Chondrocyte (in vitro differentiated cells): ENCODE measurements at regions not wholly inside any gene's neighbourhood (a gene's known extent, or its start where the extent isn't known, plus 50 kb on each side); places are given as distances from the start of the nearest gene placed in this dataset.

Experiments used
- DNase-seq: peaks from one replicate; pipeline ENCODE4 v3.0.0; 2021; ENCODE audit warnings: mixed read lengths, low spot score
- H3K27ac Mint-ChIP-seq: one replicate; pipeline ENCODE4 v1.8.0; 2021; ENCODE audit warnings: mild to moderate bottlenecking, moderate library complexity, mixed read lengths; ENCODE audit not compliant: unreplicated experiment
- H3K27me3 Mint-ChIP-seq: 2 replicates; pipeline ENCODE4 v1.8.0; 2021; ENCODE audit warnings: low read depth, mixed read lengths
- H3K36me3 Mint-ChIP-seq: 2 replicates; pipeline ENCODE4 v1.8.0; 2021; ENCODE audit warnings: low read depth, mixed read lengths
- H3K4me1 Mint-ChIP-seq: 2 replicates; pipeline ENCODE4 v1.8.0; 2021; ENCODE audit warnings: low read depth, mild to moderate bottlenecking, mixed read lengths
- H3K4me3 Mint-ChIP-seq: one replicate; pipeline ENCODE4 v1.8.0; 2021; ENCODE audit warnings: mild to moderate bottlenecking, moderate library complexity, mixed read lengths; ENCODE audit not compliant: unreplicated experiment
- H3K9me3 Mint-ChIP-seq: 2 replicates; pipeline ENCODE4 v1.8.0; 2021; ENCODE audit warnings: low read depth, mixed read lengths
- CTCF ChIP-seq: fragments of 200-600 bp; sonication (generic); IDR thresholded peaks from 2 replicates; pipeline ENCODE4 v1.5.0; 2021; ENCODE audit warnings: antibody characterized with exemption, mild to moderate bottlenecking, moderate library complexity

DNA sequence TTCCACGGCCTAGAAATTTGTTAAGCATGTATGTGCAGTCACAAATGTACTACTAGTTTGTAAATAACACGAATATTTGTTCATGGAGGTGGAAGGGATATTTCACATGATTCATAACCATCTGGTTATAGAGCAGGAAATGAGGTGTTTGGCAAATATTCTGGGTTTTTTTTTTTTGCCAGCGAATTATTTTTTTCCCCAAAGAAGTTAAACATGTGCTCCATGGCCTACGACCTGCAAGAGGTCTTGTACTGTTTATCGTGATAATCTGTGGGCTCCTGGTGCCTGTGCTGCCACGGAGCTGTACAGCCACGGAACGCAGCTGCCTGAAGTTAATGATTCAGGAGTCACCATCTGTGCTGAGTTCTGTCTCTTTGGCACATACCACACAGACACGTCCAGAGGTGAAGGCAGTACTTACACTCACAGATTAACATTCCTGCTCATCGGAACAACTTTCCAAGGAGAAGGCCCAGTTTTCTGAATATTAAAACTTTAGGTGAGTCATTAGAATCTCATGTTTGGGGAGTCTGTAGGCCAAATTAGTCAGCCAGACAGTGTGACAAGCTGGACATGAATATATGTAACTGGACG, 156.3 kb downstream of the TMX1 start:
- DNase-seq = no peak
- Mint-ChIP-seq H3K27ac (peak overlapping the region; percentile 98), H3K27me3 (no peaks in the 10 kb centered on the region), H3K4me1 (peaks cover 57% of the 10 kb centered on the region), H3K36me3 (no peaks in the 10 kb centered on the region), H3K9me3 (no peaks in the 10 kb centered on the region), H3K4me3 (peak overlapping the region; percentile 6)
- no peak for TF ChIP-seq CTCF

DNA sequence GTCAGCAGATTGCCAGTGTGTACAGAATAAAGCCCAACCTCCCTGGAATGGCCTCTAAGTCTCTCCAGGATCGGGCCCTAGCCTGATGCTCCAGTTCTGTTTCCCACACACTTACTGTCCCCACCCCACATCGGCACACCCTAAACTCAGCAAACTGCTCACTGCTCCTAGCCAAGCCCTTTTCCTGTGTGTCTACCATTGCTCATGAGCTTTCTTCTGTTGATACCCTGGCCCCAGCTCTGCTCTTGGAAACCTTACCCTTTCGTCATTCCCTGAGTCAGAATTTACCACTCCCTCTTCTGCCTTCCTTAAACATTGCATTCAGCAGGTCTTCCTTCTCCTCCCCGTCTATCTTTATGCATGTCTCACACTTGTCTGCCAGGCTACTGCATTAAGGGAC, 158.9 kb downstream of the TMX1 start:
- TF ChIP-seq CTCF = peak; percentile 21
- Mint-ChIP-seq H3K4me1 (peaks cover 59% of the 10 kb centered on the region), H3K27me3 (no peaks in the 10 kb centered on the region), H3K27ac (peak overlapping the region; percentile 90), H3K9me3 (no peaks in the 10 kb centered on the region), H3K36me3 (no peaks in the 10 kb centered on the region), H3K4me3 (peak overlapping the region; percentile 4)
- no peak for DNase-seq

DNA sequence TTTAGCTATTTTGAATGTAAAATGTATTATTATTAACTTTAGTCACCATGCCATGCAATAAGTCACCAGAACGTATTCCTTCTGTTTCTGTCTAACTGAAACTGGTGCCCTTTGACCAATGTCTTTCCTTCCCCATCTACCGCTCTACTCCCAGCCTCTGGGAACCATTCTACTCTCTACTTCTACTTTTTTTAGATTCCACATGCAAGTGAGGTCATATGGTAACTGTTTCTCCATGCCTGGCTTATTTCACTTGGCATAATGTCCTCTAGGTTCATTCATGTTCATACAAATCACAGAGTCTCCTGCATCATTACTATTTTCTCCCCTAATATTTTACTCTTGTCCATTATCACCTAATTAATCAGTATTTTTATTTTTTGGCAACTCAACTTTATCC, 160.1 kb downstream of the TMX1 start:
- Mint-ChIP-seq H3K27ac (peak overlapping the region; percentile 39), H3K27me3 (no peaks in the 10 kb centered on the region), H3K9me3 (no peaks in the 10 kb centered on the region), H3K36me3 (no peaks in the 10 kb centered on the region), H3K4me1 (peaks cover 46% of the 10 kb centered on the region), H3K4me3 (no peak overlapping the region)
- TF ChIP-seq CTCF = no peak
- DNase-seq = no peak

- Mint-ChIP-seq H3K27me3 (no peaks in the 10 kb centered on the region), H3K4me1 (peaks cover 35% of the 10 kb centered on the region)
Measured at GRCh38 chr14:51401272-51401671, 161.2 kb downstream of the TMX1 start.

DNA sequence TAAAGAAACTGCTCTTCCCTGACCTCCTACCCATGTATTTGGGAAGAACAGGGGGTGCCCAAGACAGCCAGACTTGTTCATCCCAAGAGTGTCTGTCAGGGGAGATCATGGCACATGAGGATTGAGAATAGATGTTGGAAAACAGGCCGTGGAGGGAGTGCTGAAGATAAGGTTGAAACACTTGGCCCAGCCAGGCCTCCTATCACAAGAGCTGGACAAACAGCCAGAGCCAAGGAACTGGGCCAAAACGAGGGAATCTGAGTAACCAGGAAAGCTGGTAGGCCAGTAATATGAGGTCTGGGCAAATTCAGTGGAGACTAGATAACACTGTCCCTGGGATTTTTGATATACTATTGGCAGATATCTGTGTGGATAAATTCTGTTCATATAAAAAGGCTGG, 161.7 kb downstream of the TMX1 start:
- no peak overlapping the region for H3K4me3 Mint-ChIP-seq
- H3K27ac Mint-ChIP-seq = no peak overlapping the region
- peaks cover 30% of the 10 kb centered on the region for H3K4me1 Mint-ChIP-seq

More at GRCh38 chr14:51401272-51401671, 161.2 kb downstream of the TMX1 start:
- Mint-ChIP-seq H3K4me3 (no peak overlapping the region), H3K9me3 (peaks cover 8% of the 10 kb centered on the region), H3K27ac (no peak overlapping the region), H3K36me3 (no peaks in the 10 kb centered on the region)
- DNase-seq = no peak
- TF ChIP-seq CTCF = no peak

More for the DNA sequence above, 161.7 kb downstream of the TMX1 start:
- no peaks in the 10 kb centered on the region for H3K36me3 Mint-ChIP-seq
- no peak for TF ChIP-seq CTCF
- H3K9me3 Mint-ChIP-seq = peaks cover 8% of the 10 kb centered on the region
- no peaks in the 10 kb centered on the region for H3K27me3 Mint-ChIP-seq
- no peak for DNase-seq
